GM12892 (cell line): ENCODE measurements at regions not wholly inside any gene's neighbourhood (a gene's known extent, or its start where the extent isn't known, plus 50 kb on each side); places are given as distances from the start of the nearest gene placed in this dataset.

ENCODE experiments used
- POLR2A ChIP-seq: IDR thresholded peaks from 2 replicates; pipeline ENCODE4 v1.6.1; 2011; ENCODE audit warnings: low read depth, low read length, control low read depth
- POLR2AphosphoS5 ChIP-seq: IDR thresholded peaks from 2 replicates; pipeline ENCODE4 v1.6.1; 2011; ENCODE audit warnings: low read depth, low read length, control low read depth

- TF ChIP-seq POLR2A (no peak), POLR2AphosphoS5 (no peak)
These were observed 71.6 kb upstream of the HTR2A start for GRCh38 chr13:46968450-46968849.
